SW480 (cell line): ENCODE measurements at regions not wholly inside any gene's neighbourhood (a gene's known extent, or its start where the extent isn't known, plus 50 kb on each side); places are given as distances from the start of the nearest gene placed in this dataset.
A peak's percentile ranks its signal among the peaks of the same experiment; 100 is the strongest.

Experiments
- DNase-seq: peaks from one replicate; pipeline ENCODE4 v3.0.0-alpha.2; 2016; ENCODE audit warnings: low spot score

DNA sequence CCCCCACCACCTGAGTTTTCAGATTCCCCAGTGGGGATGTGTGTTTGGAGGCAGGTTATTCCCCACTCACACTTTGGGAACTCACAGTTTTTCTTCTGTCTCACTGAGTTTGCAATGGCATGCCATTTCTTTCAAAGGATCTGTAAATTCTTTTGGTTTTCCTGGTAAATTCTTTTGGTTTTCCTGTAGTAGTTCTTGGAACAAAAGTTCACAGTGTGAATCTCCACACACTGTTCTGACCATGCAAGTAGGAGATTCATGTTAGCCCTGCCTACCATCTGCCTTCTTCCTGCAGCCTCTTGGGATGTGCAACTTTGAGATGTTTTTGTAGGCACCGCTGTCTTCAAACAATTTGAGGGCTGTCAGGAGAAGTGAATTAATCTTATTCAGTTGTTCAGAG lies 165.6 kb upstream of the OGFRL1 start:
- peak; percentile 2 for DNase-seq

GRCh38 chr6:71124340-71124739 lies 164.3 kb upstream of the OGFRL1 start:
- DNase-seq = no peak

GRCh38 chr6:71125216-71125615 lies 163.4 kb upstream of the OGFRL1 start:
- DNase-seq = no peak

DNA sequence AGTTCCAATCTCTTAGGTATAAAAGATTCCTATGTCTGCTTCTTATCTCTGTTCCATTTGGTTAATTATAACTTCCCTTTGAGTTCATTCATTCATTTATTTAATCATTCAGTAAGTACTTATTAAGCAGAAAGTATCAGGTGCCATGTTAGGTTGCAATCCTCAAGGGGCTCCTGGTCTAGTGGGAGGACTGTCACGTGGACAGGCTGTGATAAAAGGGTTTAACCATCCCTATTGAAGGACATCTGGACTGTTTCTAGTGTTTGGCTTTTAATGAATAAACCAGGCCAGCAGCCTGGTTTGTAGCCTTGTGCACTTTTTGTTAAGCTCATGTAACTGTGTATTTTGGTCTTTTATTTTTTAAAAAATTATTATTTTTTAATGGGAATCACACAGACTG lies 162.1 kb upstream of the OGFRL1 start:
- no peak for DNase-seq

GRCh38 chr6:71127374-71127773 lies 161.2 kb upstream of the OGFRL1 start:
- DNase-seq = no peak

GRCh38 chr6:71130277-71130676 lies 158.3 kb upstream of the OGFRL1 start:
- DNase-seq = no peak

- no peak for DNase-seq
These were observed 153.5 kb upstream of the OGFRL1 start for GRCh38 chr6:71134929-71135642.

DNA sequence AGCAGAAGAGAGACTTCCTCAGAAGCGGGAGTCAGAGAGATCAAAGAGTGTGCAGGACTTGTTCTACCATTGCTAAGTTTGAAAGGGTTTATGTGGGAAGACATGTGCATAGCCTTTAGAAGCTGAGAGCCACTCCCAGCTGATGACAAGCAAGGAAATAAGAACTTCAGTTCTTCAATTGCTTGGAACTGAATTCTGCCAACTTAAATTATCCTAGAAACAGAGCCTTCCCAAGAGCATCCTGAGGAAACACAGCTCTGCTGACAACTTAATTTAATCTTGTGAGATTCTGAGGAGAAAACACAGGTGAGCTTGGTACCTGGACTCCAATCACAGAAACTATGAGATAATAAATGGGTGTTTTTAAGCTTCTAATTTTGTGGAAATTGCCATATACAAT lies 150.6 kb upstream of the OGFRL1 start:
- no peak for DNase-seq

- DNase-seq = no peak
These were observed 150.2 kb upstream of the OGFRL1 start for GRCh38 chr6:71138376-71138775.

DNA sequence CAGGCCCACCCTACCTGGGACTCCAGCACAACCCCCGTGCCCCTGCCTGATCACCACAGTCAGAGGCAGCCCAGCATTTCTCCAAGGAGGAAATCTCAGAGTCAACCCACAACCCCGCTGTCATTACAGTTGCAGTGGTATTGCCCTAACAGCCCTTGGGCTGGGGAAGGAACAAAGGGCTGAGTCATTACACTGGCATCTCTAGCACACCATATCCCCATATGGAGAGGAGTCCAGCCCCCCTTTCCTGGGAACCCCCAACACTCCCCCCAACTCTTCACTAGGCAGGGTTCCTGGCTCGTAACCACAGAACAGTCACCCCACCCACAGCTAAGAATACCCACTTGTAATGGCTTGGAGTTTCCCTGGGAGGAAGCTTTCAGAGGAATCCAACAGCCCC lies 149.4 kb upstream of the OGFRL1 start:
- DNase-seq = peak; percentile 74

DNA sequence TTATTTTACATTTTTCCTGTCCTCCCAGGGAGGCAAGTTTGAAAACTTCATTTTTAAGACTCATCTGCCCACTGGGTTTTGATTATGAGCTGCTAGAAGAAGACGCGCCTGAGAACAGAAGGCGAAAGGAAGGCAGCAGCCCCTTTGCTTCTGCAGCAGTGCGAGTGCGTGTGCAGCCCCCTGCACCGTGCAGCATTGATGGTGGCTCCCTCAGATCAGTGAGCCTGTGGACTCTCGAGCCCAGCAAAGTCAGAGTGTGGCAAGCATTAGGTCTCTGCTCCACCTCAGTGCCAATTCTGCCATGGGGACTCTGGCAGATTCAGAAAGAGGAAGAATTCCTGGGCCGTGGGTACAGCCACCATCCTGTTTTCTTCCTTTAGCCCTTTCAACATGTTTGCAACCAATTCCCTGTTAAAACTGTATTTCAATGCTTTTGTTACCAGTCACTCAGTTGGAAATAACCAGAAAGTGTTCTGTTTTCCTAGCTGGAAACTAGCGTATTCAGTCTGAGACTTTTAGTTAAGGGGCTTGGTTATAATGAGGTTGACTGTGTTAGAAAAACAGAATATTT lies 134.8 kb upstream of the OGFRL1 start:
- no peak for DNase-seq

DNA sequence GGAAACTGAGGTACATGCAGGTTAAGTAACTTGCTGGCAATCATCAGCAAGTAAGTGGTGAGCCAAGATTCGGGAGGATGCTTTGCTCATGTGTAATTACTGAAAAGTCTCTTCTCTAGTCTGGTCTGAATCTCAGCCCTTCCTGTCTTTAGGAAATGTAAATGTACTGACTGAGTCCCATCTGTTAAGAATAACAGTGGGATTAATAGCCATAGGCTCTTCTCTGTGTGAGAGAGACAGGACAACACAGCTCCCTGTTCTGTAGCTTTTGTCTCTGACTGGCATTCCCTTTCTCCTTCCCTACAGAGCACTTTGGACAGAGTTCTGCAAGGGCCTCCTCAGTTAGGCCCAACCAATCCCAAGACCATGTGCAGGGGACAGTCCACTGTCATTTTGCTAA lies 131.3 kb upstream of the OGFRL1 start:
- no peak for DNase-seq

GRCh38 chr6:71164890-71165289 lies 123.7 kb upstream of the OGFRL1 start:
- DNase-seq = no peak

DNA sequence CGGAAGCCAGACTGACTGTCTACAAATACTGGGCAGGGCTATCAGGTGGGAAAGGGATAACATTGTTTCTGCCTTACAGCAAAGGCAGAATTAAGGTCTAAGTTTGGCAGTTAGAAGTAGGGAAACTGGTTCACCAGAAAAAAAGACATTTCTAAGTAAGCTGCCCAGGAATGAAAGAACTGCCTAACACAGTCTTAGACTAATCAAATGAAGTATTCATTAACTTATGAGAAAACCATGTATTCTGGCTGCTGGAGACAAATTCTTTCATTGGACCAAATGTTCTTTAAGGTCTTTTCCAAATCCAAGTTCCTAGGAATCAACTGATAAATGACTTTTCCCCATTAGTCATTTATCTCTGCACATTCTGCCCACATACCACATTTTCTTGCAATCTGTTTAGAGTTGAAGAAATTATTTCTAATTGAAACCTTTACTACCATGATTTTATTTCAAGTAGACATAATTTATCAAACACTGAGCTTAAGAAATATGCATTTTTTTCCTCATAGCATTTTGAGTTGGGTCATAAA lies 120.3 kb upstream of the OGFRL1 start:
- no peak for DNase-seq

DNA sequence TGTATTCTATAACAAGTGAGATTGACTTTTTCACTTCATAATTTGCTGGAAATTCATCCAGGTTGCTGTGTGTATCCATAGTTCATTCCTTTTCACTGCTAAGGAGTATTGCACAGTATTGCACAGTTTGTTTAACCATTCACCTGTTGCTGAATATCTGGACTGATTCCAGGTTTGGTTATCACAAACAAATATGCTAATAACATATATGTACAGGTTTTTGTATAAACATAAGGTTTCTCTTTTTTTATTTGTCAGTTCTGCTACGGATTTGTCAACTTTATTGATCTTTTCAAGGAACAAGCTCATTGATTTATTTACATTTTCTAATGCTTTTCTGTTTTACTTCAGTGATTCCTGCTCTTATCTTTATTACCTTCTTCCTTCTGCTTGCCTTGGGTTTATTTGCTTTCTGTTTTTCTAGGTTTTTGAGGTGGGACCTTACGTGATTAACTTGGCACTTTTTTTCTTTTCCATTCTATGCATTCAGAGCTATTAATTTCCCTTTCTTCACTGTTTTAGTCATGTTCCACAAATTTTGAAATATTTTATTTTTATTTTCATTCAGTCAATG lies 117.0 kb upstream of the OGFRL1 start:
- DNase-seq = no peak

DNA sequence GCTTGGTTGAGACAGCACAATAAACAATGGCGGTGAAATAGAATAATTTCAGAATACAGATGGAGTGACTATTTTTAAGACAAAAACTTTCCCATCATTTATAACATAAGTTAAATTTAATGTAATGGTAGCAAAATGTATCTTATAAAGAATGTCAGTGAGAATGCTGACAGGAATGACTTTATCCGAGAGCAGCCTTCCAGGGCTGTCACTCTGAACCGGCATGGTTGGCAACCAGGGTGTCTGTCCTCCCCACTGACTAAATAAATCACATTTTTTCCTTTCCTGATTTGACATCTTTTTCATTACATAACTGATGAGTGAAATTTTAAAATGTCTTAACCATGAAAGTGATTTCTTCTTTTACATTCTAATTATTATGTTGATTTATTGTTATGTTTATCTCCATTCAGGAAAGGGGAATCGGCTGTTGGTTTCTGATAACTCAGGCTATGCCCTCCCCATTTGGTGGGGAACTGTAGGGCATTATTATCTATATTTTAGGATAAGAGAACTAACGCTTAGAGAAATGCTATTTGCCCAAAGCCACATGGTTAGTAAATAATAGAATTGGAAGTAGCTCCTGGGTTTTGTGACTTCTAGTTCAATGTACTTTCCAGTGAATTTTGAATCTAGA lies 109.2 kb upstream of the OGFRL1 start:
- DNase-seq = no peak

DNA sequence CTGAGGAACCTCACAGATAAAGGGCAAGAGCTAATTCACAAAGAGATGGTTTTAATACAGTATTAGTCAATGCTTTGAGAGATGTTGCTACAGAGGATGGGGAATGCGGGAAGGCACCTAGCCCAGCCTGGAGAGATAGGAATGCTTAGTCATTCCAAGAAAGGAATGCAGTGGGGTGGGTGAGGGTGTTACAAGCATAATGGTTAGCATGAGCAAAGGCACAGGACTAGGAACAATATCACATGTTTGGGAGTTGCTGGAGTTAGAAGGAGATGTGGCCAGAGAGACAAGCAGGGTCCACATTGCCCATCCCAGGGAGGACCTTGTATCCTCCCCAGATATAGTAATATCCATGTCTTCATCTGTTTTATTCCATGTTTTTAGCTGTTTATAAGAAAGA lies 107.0 kb upstream of the OGFRL1 start:
- peak; percentile 29 for DNase-seq

DNA sequence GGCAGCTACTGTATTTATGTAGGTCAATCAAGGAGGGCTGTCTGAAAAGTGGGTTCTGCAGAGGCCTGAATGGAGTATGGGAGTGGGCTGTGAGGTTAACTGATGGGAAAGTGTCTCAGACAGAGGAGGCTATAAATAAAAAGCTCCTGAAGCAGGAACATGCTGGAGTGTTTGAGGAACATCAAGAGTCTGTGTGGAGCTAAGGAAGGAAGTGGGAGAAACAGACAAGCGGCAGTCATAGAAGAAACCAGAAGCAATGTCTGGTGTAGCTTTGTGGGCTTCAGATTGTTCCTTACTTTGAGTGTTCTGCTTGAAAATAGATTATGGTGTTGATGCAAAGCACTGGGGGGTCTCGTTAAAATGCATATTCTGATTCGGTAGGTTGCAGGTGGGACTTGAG lies 101.5 kb upstream of the OGFRL1 start:
- no peak for DNase-seq

DNA sequence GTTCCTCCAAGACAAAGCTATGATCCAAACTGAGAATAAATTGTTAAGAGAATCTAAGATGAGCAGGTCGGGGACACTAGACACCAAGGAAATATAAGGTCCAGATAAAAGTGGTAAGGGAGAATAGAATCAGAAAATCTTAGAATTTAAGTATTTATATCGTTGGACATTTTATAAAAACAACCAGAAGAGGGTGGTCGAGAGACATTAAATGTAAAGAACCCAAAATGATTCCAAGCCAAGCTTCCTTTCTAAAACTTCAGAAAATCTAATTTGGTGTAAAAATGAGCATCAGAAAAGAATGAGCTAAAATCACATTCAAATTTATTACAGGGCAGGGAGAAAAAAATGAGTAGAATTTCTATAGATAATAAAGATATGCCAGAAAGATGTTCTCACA lies 97.8 kb upstream of the OGFRL1 start:
- DNase-seq = peak; percentile 4

DNA sequence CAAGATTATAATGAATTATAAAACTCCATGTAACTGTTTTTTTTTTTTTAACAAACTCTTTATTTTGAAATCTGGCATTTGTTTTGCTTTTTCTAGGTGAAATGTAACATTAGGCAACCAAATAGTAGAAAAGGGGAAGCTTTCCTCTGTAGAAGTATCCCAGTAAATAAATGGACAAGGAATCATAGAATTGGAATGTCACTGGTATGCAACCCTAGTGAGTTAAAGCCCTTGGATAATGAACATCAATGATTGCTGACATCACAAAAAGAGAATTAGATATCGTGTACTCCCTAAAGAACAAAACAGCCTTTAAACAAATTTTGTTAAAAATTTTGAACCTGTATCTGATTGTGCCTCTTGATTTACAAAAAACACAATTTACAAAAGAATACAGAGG lies 93.9 kb upstream of the OGFRL1 start:
- no peak for DNase-seq

- no peak for DNase-seq
These were observed 91.3 kb upstream of the OGFRL1 start for GRCh38 chr6:71197267-71197666.

DNA sequence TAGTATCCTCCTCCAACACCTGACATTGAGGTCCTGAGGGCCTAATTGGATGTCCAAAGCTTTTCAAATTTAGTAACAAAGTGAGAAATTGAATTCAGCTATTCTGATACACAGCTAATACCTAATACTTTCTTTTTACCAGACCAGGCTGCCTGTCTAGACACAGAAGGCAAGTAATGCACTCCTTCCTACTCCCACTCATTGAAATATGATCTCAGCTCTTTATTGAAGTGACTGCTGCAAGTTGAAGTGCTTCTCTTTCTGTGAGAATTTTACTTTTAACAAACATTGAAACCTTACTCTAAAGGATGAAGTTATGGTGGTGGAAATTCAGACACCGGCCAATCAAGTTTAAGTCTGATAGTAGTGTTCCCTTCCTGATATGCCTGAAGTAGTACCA lies 90.8 kb upstream of the OGFRL1 start:
- no peak for DNase-seq

DNA sequence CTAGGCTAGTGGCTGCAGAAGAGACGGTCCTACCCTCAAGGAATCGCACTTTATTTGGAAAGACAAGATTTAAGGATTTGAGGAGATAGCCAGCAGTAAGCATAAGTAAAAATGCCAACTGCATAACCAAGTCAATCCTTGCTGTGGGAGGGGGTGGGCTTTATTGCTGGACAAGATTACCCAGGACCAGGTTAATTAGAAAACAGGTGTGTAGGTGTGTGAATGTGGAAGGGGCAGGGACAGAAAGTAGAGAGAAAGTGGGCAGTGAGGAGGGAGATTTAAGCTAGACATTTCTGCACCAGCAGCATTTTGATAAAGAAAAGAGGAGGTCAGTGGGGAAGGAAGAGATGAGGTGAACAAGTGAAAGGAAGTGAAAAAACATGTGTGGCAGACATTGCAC lies 89.7 kb upstream of the OGFRL1 start:
- DNase-seq = no peak
